DND-41 (cell line): ENCODE measurements at regions not wholly inside any gene's neighbourhood (a gene's known extent, or its start where the extent isn't known, plus 50 kb on each side); places are given as distances from the start of the nearest gene placed in this dataset.

ENCODE experiments used
- EZH2 ChIP-seq: IDR thresholded peaks from 3 replicates; pipeline ENCODE4 v1.6.1; 2012; ENCODE audit warnings: borderline replicate concordance, low read depth, mild to moderate bottlenecking, moderate library complexity, low read length, inconsistent platforms; ENCODE audit not compliant: severe bottlenecking
- TF ChIP-seq, protein P1 (sequence below): IDR thresholded peaks from 2 replicates; pipeline ENCODE4 v1.5.1; 2012; ENCODE audit warnings: borderline replicate concordance, low read length, moderate library complexity, mild to moderate bottlenecking; ENCODE audit not compliant: poor library complexity, severe bottlenecking; ENCODE audit errors: extremely low read depth

DNA sequence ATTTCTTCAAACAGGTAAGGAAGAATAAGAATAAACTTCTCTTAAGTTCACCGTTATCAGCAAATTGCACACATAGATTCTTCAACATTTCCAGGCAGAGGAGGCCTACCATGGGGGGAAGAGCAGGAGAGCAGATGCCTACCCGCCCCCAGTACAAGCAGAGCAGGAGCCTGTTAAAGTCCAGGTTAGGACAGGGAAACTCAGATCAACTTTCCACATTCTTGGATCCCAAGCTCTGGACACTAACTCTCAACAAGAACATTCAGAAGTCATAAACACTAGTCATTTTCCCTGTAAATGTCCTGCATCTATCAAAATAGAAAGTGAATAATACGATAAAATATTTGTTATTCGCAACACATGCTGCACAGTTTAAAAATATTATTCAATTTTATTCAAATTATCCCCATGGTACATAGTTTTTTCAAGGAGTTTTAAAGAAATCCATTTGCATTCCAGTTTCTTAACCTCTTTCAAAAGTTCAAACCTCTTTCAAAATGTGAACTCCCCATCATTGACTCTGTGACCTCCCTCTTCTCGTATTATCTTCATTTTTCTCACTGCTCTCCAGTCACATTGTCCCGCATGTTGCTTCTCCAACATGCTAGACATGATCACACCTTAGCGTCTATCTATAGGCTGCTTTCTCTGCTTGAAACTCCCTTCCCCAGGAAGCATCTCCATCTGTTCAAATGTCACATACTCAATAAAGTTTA lies 185.2 kb upstream of the NEIL3 start:
- TF ChIP-seq, protein P1, sequence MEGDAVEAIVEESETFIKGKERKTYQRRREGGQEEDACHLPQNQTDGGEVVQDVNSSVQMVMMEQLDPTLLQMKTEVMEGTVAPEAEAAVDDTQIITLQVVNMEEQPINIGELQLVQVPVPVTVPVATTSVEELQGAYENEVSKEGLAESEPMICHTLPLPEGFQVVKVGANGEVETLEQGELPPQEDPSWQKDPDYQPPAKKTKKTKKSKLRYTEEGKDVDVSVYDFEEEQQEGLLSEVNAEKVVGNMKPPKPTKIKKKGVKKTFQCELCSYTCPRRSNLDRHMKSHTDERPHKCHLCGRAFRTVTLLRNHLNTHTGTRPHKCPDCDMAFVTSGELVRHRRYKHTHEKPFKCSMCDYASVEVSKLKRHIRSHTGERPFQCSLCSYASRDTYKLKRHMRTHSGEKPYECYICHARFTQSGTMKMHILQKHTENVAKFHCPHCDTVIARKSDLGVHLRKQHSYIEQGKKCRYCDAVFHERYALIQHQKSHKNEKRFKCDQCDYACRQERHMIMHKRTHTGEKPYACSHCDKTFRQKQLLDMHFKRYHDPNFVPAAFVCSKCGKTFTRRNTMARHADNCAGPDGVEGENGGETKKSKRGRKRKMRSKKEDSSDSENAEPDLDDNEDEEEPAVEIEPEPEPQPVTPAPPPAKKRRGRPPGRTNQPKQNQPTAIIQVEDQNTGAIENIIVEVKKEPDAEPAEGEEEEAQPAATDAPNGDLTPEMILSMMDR, result no peak
- TF ChIP-seq EZH2, result no peak
